Uterus (tissue), 3 donors: ENCODE measurements at regions not wholly inside any gene's neighbourhood (a gene's known extent, or its start where the extent isn't known, plus 50 kb on each side); places are given as distances from the start of the nearest gene placed in this dataset.
"Not testable (repeated sequence)": the region's sequence is repeated elsewhere in the genome, so short reads cannot be mapped to it uniquely, and the experiment has no call there.

ENCODE experiments used
- DNase-seq, 2 donors: peaks; one replicate each; pipeline ENCODE4 v3.0.0-alpha.2; 2019 to 2020
- H3K27ac ChIP-seq, 2 donors: fragments of 200-600 bp; sonication (generic); 1 replicate in 1 of 2; 2 replicates in 1 of 2; pipeline ENCODE4 v1.5.1; 2016 to 2018
- H3K27me3 ChIP-seq, 2 donors: fragments of 200-600 bp; sonication (generic); one replicate each; pipeline ENCODE4 v1.5.1; 2018 to 2019; ENCODE audit warnings: control low read depth in 1 of 2
- H3K36me3 ChIP-seq, 2 donors: fragments of 200-600 bp; sonication (generic); one replicate each; pipeline ENCODE4 v1.5.1; 2019; ENCODE audit warnings: control low read depth in 1 of 2
- H3K4me1 ChIP-seq, 2 donors: fragments of 200-600 bp; sonication (generic); one replicate each; pipeline ENCODE4 v1.5.1; 2018 to 2019; ENCODE audit warnings: control low read depth in 1 of 2
- H3K4me3 ChIP-seq, 2 donors: fragments of 200-600 bp; sonication (generic); 1 replicate in 1 of 2; 2 replicates in 1 of 2; pipeline ENCODE4 v1.5.1; 2018 to 2019; ENCODE audit warnings: mild to moderate bottlenecking in 1 of 2
- H3K9me3 ChIP-seq, 2 donors: fragments of 200-600 bp; sonication (generic); one replicate each; pipeline ENCODE4 v1.5.1; 2019; ENCODE audit warnings: control low read depth in 1 of 2
- CTCF ChIP-seq, 4 experiments: fragments of 200-600 bp in 2 of 4; fragments of 450-650 bp in 2 of 4; sonication (generic) in 2 of 4; IDR thresholded peaks; one replicate each; pipeline ENCODE4 v1.5.1; 2016 to 2019; ENCODE audit warnings: antibody characterized with exemption in 4 of 4, mild to moderate bottlenecking in 2 of 4, moderate library complexity in 1 of 4
- POLR2A ChIP-seq, 2 donors: fragments of 450-650 bp; IDR thresholded peaks; one replicate each; pipeline ENCODE4 v1.6.1; 2016; ENCODE audit warnings: antibody characterized with exemption in 2 of 2, mild to moderate bottlenecking in 1 of 2, moderate library complexity in 1 of 2
- intact Hi-C: fragments of 100-400 bp; cut with DNase I; formaldehyde crosslinking; loops from one replicate; pipeline ENCODE4 v1.15.1; 2023; ENCODE audit warnings: low total_unique reads
- donor health status: DM: yes; HTN: yes; CAD: no.

- Histone ChIP-seq H3K27ac (no peak overlapping the region), H3K9me3 (no peaks in the 10 kb centered on the region), H3K36me3 (no peaks in the 10 kb centered on the region), H3K4me1 (no peaks in the 10 kb centered on the region), H3K4me3 (no peak overlapping the region), H3K27me3 (no peaks in the 10 kb centered on the region)
- intact Hi-C loops = no loop called here
- no peak for TF ChIP-seq CTCF (IDR thresholded peaks at IDR 0.05)
- no peak for TF ChIP-seq POLR2A (IDR thresholded peaks at IDR 0.05)
- DNase-seq = no peak
Observed at GRCh38 chr9:135187365-135187764, 99.9 kb downstream of the OLFM1 start.

DNA sequence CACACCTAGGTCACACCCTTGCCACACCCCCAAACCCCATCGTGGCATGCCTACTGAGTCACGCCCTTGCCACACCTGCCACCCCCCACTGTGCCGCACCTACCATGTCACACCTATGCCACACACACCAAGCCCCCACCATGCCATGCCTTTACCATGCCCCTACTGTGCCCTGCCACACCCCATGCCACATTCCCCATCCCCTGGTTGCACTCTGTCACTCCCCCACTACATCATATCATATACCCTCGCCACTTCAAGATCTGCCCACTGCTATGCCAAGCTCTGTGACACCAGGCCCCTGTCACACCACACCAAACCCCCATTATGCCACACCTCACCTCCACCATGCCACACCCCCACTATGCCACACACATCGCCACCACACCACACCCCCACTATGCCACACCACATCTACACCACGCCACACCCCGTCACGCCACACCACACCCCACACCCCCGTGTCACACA lies 101.2 kb downstream of the OLFM1 start:
- Histone ChIP-seq H3K27ac (no peak overlapping the region), H3K4me3 (no peak overlapping the region), H3K4me1 (no peaks in the 10 kb centered on the region), H3K27me3 (no peaks in the 10 kb centered on the region), H3K9me3 (no peaks in the 10 kb centered on the region), H3K36me3 (no peaks in the 10 kb centered on the region)
- DNase-seq = no peak
- TF ChIP-seq CTCF (IDR thresholded peaks at IDR 0.05) = no peak
- intact Hi-C loops = no loop called here

DNA sequence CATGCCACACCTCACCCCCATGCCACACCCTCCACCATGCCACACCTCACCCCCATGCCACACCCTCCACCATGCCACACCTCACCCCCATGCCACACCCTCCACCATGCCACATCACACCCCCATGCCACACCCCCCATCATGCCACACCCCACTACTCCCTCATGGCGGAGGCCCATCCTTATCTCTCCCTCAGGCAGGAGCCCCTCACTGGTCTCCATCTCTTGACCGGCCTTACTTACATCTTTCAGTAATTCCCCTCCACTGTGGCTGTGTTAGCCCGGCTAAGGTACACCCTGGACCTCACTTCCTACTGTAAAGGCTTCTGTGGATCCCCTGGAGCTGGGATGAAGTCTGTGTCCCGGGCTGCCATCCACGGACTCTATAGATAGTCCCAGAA lies 102.0 kb downstream of the OLFM1 start:
- intact Hi-C loops = no loop called here
- TF ChIP-seq POLR2A (IDR thresholded peaks at IDR 0.05) (no peak), CTCF (IDR thresholded peaks at IDR 0.05) (no peak)
- DNase-seq = no peak
- Histone ChIP-seq H3K27ac (no peak overlapping the region), H3K4me1 (no peaks in the 10 kb centered on the region), H3K36me3 (no peaks in the 10 kb centered on the region), H3K9me3 (no peaks in the 10 kb centered on the region), H3K27me3 (no peaks in the 10 kb centered on the region), H3K4me3 (no peak overlapping the region)

DNA sequence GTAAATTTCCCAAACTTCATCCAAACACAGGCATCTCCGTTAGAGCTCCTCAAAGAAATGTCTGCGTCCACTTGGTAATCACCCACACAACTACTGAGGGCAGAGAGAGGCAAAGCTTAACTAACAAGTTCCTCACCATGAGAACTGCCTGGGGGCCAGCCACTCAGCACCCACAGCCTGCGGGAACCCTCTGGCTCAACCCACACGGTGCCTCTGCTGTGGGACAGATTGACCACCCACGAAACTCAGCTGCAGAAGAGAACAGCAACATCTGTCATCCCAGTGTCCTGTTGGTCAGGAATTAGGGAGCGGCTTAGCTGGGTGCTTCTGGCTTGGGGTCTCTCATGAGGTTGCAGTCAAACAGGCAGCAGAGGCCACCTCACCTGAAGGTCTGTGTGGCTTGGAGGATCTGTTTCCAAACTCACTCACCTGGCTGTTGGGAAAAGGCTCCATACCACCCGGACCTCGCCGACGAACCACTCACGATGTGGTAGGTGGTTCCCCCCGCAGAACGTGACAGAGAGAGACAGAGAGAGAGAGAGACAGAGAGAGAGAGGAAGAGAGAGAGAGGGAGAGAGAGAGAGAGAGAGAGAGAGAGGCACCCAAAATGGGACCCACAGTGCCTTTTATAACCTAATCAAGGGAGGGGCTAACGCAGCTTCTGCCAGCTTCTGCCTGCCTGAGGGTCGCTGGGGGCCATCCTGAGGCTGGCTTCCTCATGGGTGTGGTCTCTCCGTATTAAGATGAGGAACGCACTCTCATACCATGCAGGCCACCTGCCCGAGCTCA lies 103.5 kb downstream of the OLFM1 start:
- Histone ChIP-seq H3K9me3 (no peaks in the 10 kb centered on the region), H3K4me1 (no peaks in the 10 kb centered on the region), H3K4me3 (no peak overlapping the region), H3K36me3 (no peaks in the 10 kb centered on the region), H3K27ac (no peak overlapping the region), H3K27me3 (no peaks in the 10 kb centered on the region)
- TF ChIP-seq POLR2A (IDR thresholded peaks at IDR 0.05) (no peak), CTCF (IDR thresholded peaks at IDR 0.05) (no peak)
- no peak for DNase-seq
- intact Hi-C loops = no loop called here

GRCh38 chr9:135192686-135193085 lies 105.2 kb downstream of the OLFM1 start:
- no peaks in the 10 kb centered on the region for H3K27me3 ChIP-seq
- H3K36me3 ChIP-seq = no peaks in the 10 kb centered on the region
- TF ChIP-seq CTCF (IDR thresholded peaks at IDR 0.05) (no peak), POLR2A (IDR thresholded peaks at IDR 0.05) (no peak)
- no peak for DNase-seq
- H3K27ac ChIP-seq = no peak overlapping the region
- H3K4me1 ChIP-seq = no peaks in the 10 kb centered on the region
- H3K9me3 ChIP-seq = no peaks in the 10 kb centered on the region
- intact Hi-C loops = no loop called here
- H3K4me3 ChIP-seq = no peak overlapping the region

- H3K9me3 ChIP-seq, H3K27ac ChIP-seq, H3K36me3 ChIP-seq, H3K4me3 ChIP-seq, intact Hi-C loops, DNase-seq, H3K4me1 ChIP-seq, H3K27me3 ChIP-seq: not testable (repeated sequence)
Observed at GRCh38 chr9:135195975-135196374, 108.5 kb downstream of the OLFM1 start.
